ENCODE measurements at regions not wholly inside any gene's neighbourhood (a gene's known extent, or its start where the extent isn't known, plus 50 kb on each side); places are given as distances from the start of the nearest gene placed in this dataset.

GRCh38 chr17:15095935-15096334 is 169.2 kb downstream of the PMP22 start:
- H4K20me1 ChIP-seq (ENCODE audit: insufficient read depth), result no peaks in the 10 kb centered on the region
- no peak overlapping the region for H3K27ac ChIP-seq (ENCODE audit: low read length)
- no peaks in the 10 kb centered on the region for H3K27me3 ChIP-seq (ENCODE audit: insufficient read depth, low read depth, low read length)
- H3K36me3 ChIP-seq (ENCODE audit: insufficient read depth, low read length), result no peaks in the 10 kb centered on the region
- TF ChIP-seq RAD21 (conservative IDR thresholded peaks at IDR 0.05), result no peak
- no peak for TF ChIP-seq TAF1 (IDR thresholded peaks at IDR 0.05; ENCODE audit: low read depth)
- TF ChIP-seq POLR2AphosphoS5 (IDR thresholded peaks at IDR 0.05), result no peak
- no peak for TF ChIP-seq CTCF (IDR thresholded peaks at IDR 0.05; ENCODE audit: poor library complexity, severe bottlenecking)
- no peak for TF ChIP-seq SMC3 (conservative IDR thresholded peaks at IDR 0.05; ENCODE audit: poor library complexity)
- no peak for TF ChIP-seq REST (IDR thresholded peaks at IDR 0.05; ENCODE audit: borderline replicate concordance)
- no peak for TF ChIP-seq EZH2 (IDR thresholded peaks at IDR 0.05; ENCODE audit: borderline replicate concordance, insufficient read depth, low read length, poor library complexity, severe bottlenecking)
- TF ChIP-seq MXI1 (conservative IDR thresholded peaks at IDR 0.05; ENCODE audit: poor library complexity, severe bottlenecking), result no peak
- TF ChIP-seq EP300 (conservative IDR thresholded peaks at IDR 0.05; ENCODE audit: poor library complexity, severe bottlenecking), result no peak
- no peak overlapping the region for H3K4me2 ChIP-seq (ENCODE audit: low read length)
- no peak overlapping the region for H3K9ac ChIP-seq (ENCODE audit: low read length)
- no peak overlapping the region for H2AFZ ChIP-seq (ENCODE audit: low read depth, low read length)
- no peaks in the 10 kb centered on the region for H3K9me2 ChIP-seq (ENCODE audit: insufficient read depth, low read length)
- no peaks in the 10 kb centered on the region for H3K9me3 ChIP-seq (ENCODE audit: low read length)
- no peaks in the 10 kb centered on the region for H3K79me2 ChIP-seq (replicated peaks; ENCODE audit: insufficient read depth, low read length)
- H3F3A ChIP-seq (ENCODE audit: insufficient read depth, low read length, poor library complexity, severe bottlenecking), result no peaks in the 10 kb centered on the region
- no peak overlapping the region for H3K4me3 ChIP-seq (ENCODE audit: low read length)

- no peak overlapping the region for H3K4me3 ChIP-seq (ENCODE audit: low read length)
- no peaks in the 10 kb centered on the region for H3K27me3 ChIP-seq (ENCODE audit: insufficient read depth, low read depth, low read length)
- no peak overlapping the region for H2AFZ ChIP-seq (ENCODE audit: low read depth, low read length)
- no peaks in the 10 kb centered on the region for H3K9me2 ChIP-seq (ENCODE audit: insufficient read depth, low read length)
- no peaks in the 10 kb centered on the region for H3K36me3 ChIP-seq (ENCODE audit: insufficient read depth, low read length)
- H3K79me2 ChIP-seq (replicated peaks; ENCODE audit: insufficient read depth, low read length), result no peaks in the 10 kb centered on the region
- TF ChIP-seq TAF1 (IDR thresholded peaks at IDR 0.05; ENCODE audit: low read depth) (no peak), POLR2AphosphoS5 (IDR thresholded peaks at IDR 0.05) (no peak), RAD21 (conservative IDR thresholded peaks at IDR 0.05) (no peak), EZH2 (IDR thresholded peaks at IDR 0.05; ENCODE audit: borderline replicate concordance, insufficient read depth, low read length, poor library complexity, severe bottlenecking) (no peak), REST (IDR thresholded peaks at IDR 0.05; ENCODE audit: borderline replicate concordance) (no peak), CTCF (IDR thresholded peaks at IDR 0.05; ENCODE audit: poor library complexity, severe bottlenecking) (no peak), SMC3 (conservative IDR thresholded peaks at IDR 0.05; ENCODE audit: poor library complexity) (no peak), MXI1 (conservative IDR thresholded peaks at IDR 0.05; ENCODE audit: poor library complexity, severe bottlenecking) (no peak), EP300 (conservative IDR thresholded peaks at IDR 0.05; ENCODE audit: poor library complexity, severe bottlenecking) (no peak)
- no peaks in the 10 kb centered on the region for H4K20me1 ChIP-seq (ENCODE audit: insufficient read depth)
- H3K27ac ChIP-seq (ENCODE audit: low read length), result no peak overlapping the region
- no peak overlapping the region for H3K9ac ChIP-seq (ENCODE audit: low read length)
- H3K9me3 ChIP-seq (ENCODE audit: low read length), result no peaks in the 10 kb centered on the region
- no peaks in the 10 kb centered on the region for H3F3A ChIP-seq (ENCODE audit: insufficient read depth, low read length, poor library complexity, severe bottlenecking)
- H3K4me2 ChIP-seq (ENCODE audit: low read length), result no peak overlapping the region
These were observed 172.4 kb downstream of the PMP22 start for GRCh38 chr17:15092762-15093161.

All from neural cell (in vitro differentiated cells).